NCI-H1092 (cell line): ENCODE measurements at regions not wholly inside any gene's neighbourhood (a gene's known extent, or its start where the extent isn't known, plus 50 kb on each side); places are given as distances from the start of the nearest gene placed in this dataset.
A peak's percentile ranks its signal among the peaks of the same experiment; 100 is the strongest.

Experiments used
- DNase-seq: peaks from one replicate; lab custom pipeline; 2025; lab: John Stamatoyannopoulos, UW

DNA sequence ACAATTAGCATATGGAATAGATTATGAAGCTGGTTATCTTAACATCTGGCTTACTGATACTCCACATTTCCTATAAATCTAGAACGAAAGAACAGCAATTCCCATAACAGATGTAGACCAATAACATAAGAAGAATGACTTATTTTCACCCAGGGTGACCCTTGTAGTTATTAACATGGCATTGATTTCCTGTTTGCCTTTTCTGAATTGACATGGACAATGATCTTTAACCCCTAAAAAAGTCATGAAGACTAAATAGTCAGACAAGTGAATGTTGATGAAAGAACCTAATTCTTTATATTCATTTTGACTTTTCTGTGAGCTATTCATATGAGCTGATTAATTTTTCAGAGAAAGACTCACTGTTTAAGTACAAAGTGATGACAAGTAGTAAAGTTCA lies 175.3 kb upstream of the CD180 start:
- no peak for DNase-seq

DNA sequence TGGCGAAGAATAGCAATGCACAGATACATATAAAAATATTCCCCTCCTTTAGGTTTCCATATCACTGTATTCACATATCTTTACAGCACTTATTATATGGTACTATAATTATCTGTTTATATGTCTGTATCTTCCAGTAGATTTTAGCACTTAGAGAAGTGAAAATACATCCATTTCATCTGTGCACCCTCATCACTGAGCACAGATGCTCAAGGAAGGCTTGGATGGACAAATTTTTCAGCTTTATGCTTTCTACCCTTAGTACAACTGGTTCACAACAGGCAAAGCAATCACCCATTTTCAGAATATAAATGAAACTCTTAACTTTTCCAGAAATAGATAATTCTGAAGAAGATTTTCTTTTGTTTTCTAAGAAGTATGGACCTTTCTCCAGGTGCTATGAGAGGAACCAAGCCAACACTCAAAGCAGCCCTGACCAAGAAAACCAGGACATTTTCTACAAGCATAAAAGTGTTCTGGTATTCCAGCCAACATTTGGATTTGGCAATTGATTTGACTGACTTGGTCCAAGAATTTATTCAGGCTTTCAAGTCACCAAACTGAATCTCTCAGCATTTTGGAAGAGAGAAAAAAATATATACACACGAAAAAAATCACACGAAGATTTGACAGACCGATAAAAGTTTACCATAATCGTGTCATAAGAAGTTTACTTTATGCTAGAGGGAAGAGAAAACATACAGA lies 170.2 kb upstream of the CD180 start:
- no peak for DNase-seq

DNA sequence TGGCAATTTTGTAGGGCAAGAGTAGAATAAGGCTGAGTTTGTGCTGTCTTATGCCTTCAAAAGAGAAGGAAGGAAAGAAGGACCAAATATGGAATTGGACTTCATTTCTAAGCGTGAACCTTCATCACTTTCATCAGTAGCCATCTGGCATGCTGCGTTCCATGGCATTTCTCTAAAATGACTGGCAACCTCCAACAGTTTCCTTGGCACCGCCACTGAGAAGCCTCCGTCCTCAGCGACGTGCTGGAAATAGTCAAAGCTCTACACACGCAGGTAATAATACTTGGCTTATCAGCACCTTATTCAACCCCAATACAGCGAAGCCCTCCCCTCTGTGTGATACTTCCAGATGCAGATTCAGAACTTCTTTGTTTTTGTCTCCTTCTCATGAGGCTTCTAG lies 169.7 kb upstream of the CD180 start:
- DNase-seq: no peak

DNA sequence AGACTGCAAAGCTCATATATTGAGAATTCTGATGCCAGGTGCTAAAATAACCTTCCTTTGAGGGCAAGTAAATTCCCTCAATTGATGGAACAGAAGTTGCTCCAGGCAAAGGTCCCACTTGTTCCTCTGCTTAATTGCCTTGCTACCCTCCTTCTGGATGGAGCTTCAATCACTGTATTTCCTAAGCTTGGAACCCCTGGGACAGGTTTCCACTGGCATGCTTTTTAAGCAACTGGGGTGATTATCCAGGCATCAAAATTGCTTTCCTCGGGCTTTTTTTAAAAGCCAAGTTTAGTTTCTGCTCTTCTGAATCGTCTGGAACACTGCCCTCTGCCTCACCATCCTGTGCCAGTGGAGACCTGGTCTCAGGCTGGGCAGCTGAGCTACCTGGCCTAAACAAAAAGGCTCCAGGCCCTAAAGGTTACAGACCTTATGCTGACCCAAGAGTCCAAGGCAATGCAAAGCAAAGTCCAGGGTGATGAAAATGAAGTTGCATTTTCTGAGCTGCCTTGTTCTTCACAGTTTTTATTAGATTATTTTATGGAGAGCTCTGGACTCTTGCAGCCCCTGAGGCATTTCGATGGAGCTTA lies 167.9 kb upstream of the CD180 start:
- no peak for DNase-seq

DNA sequence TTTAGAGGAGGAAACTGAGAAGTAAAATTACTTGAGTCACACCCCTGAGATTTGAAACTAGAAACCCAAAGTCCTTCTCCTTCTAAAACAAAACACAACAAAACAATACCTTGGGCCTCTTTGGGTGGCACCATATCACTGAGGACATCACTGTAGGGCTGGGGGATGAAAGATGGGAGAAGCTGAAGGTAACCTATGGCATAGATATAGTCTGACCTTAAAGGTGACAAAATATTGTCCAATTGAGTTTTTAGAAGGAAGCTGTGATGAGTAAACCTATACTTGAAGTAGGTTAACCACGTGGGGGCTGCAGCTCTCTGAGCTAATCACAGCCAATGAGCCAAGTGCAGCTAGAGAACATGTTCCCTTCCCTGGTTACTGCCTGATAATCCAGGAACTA lies 167.4 kb upstream of the CD180 start:
- DNase-seq: no peak

DNA sequence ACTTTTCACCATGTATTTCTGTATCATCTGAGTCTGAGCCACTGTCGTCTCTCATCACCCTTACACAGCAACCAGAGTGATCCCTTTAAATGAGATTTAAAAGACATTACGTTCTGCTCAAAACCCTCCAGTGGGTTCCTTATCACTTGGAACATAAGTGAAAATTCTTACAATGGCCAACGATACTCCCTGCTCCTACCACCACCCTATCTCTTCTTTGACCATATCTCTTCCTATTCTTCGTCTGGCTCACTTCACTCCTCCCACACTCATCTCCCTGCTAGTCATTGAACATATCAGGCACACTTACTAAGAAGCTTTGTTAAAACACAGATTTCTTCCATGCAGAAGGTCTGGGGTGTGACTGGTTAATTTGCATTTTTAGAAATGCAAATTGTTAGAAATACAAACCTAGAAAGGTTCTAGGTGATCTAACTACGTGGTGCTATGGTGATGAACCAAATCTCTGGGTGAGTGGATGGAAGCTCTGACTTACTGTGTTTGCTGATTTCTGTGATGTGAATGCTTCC lies 166.6 kb upstream of the CD180 start:
- no peak for DNase-seq

DNA sequence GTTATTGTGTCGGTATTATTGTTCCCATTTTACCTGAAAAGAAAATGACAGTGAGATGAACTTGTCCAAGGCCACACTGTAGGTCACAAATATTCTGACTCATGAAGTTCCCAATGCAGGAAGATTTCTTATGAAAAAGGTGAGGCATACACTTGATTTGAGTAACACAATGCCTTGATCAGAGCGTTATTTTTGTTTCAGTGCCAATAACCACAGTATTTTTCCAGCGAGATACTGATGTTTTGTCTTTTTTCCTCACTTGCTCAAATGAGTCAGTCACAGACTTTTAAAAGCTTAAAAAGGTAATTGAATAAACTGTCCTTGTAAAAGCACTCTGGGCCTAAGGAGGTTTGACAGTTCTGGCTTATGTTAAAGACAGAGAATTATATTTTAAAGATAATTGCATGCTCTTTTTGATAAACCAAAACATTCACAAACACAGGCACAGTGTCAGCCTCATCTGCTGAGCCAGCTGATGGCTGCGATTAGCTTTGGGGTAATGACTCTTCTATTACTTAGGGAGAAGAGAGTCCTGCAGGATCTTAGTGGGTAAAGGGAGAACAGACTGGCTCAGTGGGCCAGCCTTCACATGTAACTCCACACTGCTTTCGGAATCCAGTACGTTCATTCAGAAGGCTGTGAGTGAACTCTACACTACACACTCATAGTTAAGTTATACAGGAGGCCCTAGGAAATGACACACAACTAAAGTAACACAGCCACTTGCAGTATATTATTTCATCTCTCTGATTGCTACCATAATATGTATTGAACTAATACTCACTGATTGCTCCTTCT lies 165.5 kb upstream of the CD180 start:
- DNase-seq: no peak

DNA sequence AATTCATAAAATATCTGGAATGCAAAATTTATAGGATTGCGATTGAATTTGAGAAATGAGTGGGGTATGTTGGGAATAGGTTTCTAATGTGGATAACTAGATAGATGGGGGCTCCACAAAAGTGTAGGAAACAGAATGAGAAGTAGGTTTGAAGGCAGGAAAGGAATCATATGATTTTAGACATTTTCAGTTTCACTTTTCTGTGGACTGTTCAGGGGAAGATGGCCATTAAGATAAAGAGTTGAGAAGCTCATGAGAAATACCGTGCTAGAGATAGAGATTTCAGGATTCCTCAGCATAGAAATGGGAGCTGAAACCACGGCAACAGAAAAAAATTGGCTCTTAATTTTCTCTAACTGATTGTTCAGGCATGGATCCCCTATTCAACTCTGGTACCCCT lies 163.4 kb upstream of the CD180 start:
- no peak for DNase-seq

DNA sequence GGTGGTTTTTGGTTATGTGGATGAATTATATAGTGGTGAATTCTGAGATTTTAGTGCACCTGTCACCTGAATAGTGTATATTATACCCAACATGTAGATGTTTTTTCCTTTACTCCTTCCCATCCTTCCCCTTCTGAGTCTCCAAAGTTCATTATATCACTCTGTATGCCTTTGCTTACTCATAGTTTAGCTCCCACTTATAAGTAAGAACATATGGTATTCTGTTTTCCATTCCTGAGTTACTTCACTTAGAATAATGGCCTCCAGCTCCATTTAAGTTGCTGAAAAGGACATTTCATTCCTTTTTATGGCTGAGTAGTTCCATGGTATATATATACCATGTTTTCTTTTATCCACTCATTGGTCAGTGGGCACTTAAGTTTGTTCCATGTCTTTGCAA lies 161.6 kb upstream of the CD180 start:
- no peak for DNase-seq

DNA sequence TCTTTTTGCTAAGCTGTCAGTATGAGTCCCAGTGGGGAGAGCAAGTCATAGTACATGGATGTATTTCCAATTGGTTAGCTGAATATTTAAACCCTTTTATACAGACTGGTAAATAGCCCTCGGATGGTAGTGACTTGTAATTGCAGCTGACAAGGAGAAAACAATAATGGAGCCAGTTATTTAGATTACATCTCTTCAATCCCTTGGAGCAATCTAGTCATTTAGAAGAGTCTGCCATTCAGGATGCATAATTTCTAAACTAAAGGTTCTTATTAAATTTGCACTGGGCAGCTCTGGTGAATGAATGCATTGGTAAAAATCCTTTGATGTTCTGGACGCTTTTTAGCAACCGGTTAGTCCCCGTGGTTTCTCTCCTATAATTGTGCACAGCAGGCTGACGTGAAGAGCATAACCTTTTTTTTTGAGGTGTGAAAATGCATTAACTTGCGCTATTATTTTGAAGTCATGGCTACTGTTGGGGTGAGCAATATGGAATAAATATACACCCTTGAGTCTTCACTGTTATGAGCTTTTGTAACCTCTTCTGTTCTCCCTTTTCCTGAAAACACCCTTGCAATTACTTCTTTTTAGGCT lies 158.6 kb upstream of the CD180 start:
- no peak for DNase-seq

DNA sequence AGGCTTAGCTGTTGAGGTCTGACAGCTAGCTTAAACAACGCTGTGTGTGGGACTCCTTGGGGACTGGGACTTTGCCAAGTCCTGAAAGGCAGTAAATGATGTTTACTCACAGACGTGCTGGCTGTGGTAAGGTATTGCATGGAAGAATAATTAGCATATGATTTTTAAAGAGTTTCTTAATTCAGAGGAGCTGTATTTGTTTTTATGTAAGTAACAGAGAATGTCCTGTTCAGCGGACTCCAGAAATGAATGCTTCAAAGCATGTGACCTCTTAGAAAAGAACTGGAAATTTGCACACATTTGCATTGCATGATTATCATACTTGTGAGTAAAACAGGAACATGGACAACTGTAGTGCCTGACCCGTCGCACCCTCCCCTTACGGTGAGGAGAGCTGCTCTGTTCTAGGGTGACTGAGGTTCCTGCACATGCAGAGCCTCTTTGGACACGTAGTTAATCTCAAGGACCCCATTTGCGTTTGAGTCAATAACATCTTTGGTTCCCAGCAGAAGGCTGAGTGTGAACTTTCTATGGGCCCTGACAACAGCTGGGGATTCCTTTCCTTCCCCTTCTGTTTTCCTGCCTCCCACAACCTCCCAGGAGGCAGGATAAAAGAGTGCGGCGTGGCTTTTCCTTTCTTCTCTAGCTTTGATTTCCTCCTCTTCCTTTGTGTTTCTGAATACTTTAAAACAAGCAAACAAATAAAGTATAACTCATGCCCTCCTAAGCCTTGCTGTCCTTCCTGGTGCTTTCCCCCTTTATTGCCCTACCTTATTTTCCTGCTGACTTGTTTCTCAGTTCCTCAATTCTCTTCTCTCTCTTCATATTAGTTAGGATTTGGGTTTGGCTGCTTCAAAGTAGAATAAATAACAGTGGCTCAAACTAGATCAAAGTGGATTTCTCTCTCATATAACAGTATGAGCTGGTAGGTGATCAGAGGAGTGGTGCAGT lies 157.2 kb upstream of the CD180 start:
- DNase-seq: peak; percentile 41

DNA sequence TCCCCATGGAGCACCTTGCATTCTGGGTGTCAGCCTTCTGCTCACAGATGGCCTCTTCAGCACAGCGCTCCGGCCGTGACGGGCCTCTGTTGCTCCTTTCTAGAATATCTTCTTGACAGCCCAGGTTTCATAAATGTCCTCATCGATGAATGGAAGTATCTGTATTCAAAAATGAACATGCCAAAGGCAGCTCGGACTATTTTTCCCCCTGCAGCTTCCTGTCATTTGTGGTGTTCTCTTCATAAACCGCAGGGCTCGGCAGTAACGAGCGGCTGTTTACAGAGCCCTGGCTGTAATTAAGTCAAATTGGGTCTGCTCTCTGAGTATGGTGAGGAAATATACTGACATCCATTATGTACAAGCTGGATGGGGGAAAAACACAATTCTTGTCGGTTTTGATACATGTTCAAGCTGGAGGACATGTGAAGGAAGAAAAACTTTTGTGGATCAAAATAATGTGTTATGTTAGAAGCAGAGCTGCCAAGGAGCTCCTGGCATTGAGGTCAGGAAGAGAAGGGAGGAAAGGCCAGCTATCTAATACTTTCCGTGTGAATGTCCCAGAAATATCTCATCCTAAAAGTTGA lies 154.1 kb upstream of the CD180 start:
- peak; percentile 33 for DNase-seq

DNA sequence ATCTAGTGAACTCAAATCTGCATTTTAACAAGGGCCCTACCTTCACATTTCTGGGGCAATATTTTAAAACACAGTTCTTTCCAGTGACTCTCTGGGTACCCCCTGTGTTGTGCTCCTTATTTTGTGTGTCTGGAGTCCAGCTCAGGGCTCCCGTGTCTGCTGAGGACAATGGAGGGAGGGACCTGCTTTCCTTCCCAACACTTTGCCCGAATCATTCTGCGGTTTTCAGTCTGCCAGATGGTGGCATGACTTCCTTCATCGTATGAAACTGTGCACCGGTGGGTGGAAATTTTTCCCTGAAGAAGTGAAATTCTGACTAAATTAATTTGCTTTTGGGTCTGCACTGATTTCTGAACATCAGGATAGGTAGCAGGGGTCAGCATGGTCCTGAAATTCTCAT lies 153.6 kb upstream of the CD180 start:
- DNase-seq: peak; percentile 3

DNA sequence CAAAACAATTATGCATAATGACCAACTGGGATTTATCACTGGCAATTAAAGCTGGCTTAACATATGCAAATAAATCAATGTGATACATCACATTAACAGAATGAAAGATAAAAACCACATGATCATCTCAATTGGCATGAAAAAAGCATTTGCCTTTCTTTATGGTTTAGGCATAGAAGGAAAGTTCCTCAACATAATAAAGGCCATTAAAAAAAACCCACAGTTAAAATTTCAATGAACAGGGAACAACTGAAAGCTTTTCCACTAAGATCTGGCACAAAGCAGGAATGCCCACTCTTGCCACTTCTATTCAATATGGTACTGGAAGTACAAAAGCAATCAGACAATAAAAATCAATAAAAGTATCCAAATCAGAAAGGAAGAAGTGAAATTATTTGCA lies 151.2 kb upstream of the CD180 start:
- no peak for DNase-seq

DNA sequence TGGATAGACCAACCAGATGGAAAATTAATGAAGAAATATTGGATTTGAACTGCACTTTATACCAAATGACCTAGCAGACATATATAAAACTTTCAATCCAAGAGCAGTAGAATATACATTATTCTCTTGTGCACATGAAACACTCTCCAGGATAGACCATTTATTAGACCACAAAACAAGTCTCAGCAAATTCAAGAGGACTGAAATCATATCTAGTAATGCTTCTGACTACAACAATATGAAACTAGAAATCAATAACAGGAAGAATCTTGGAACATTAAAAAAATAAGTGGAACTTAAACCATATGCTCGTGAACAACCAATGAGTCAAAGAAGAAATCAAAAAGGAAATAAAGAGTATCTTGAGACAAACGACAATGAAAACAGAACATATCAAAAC lies 150.0 kb upstream of the CD180 start:
- no peak for DNase-seq

DNA sequence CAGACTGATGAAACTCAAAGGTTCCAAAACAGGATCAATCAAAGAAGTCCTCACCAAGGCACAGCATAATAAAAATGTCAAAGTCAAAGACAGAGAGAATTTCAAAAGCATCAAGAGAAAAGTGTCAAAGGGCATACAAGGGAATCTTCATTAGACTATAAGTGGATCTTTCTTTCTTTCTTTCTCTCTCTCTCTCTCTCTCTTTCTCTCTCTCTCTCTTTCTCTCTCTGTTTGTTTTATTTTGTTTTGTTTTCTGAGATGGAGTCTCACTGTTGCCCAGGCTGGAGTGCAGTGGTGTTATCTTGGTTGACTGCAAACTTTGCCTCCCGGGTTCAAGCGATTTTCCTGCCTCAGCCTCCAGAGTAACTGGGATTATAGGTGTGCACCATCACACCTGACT lies 148.3 kb upstream of the CD180 start:
- DNase-seq: no peak

DNA sequence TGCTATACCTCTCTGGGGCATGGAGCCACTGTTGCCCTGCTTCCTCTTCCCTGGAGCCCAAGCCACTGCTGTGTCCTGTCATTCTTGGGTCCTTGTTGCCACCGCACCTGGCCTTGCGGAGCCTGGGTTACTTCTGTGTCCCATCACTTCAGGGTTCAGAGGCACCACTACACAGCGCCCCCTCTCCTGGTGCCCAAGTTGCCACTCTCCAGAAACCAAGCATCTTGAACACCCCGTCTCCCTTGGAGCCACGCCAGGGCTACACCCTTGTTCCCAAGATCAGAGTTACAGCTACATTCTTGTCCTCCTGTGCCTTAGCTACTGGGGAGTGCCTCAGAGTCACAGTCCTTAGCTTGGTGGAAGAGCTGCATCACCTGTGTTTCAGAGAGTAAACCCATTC lies 147.2 kb upstream of the CD180 start:
- DNase-seq: no peak

DNA sequence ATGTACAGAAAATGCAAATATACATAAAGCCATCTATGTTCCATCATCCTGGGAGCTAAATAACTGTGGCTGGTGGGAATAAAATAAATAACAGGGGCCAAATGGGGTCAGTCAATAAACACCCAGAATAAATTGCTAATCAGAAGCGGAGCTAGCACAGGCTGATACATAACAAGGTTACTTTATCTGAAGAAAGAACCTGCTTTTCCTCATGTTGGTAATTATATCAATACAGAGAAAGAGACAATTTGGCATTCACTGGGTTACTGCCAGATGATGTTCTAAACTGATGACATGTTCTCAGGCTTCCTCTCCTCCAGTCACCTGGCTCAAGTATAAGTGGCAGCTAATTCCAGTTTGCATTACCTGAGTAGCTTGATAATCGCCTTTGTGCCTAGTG lies 144.9 kb upstream of the CD180 start:
- no peak for DNase-seq

DNA sequence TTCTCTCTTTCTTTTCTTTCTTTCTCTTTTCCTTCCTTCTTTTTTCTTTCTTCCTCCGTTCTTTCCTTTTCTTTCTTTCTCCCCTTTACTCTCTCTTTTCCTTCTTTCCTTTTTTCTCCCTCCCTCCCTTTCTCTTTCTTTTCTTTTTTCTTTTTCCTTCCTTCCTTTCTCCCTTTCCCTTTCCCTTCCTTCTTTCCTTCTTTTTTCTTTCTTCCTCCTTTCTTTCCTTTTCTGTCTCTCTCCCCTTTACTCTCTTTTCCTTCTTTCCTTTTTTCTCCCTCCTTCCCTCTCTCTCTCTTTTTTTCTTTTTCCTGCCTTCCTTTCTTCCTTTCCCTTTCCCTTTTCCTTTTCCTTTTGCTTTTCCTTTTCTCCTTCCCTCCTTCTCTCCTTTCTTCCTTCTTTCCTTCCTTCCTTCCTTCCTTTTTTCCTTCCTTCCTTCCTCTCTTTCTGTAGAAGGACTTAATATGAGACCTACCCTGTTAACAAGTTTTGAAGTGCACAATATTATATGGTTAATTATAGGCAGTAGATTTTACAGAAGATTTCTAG lies 142.7 kb upstream of the CD180 start:
- DNase-seq: no peak

DNA sequence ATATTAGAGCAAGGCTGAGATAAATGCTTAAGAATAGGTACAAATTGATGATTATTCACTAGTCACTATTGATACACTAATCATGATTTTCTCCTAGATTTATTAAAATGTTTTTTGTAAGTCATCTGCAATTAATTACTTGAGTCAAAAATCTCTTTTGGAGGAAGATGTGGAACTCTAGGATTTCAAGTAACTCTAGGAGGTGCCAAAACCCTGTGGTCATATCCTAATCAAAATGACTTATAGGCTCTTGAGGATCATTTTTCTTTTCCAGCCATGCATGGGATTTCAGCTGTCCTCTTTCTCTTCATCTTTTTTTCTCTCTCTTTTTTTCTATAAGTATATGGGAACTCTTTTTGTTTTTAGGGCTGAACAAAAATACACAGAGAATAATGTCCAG lies 141.8 kb upstream of the CD180 start:
- DNase-seq: no peak

DNA sequence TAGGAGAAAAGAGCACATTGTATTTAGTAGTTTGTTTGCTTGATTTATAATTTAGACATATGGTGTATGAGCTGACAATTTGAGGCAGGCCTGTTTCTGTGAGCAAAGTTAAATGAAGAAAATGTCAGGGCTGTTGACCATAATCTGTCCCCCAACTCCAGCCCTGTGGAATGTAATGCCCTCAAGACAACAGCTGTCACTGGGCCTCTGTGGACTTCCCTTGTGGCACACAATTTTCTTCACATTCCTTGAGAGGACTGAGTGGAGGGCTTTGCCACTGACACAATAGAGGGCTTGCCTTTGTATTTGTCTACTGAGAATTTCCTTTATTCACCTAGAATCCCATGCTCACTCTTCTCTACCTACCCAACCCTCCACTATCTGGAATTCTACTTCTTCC lies 141.2 kb upstream of the CD180 start:
- DNase-seq: no peak
